ENCODE measurements at regions not wholly inside any gene's neighbourhood (a gene's known extent, or its start where the extent isn't known, plus 50 kb on each side); places are given as distances from the start of the nearest gene placed in this dataset.

DNA sequence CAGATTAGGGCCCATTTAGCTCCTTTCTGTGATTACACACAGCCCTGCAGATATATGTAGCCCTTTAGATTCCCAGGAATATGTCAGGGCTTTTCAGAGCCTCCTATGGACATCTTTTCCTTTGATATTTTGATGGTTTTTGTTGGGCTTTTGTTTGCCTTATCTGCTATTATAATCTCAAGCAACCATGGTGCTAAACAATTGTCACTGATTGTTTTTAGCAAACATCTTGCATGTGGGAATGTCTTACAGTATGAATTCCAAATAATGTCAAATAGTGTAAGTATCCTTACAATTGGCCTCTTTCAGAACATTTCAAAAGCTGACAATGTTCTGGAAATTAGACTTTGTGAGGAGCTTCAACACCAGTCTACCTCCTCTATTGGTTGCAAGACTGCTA lies 333.6 kb upstream of the OPRM1 start:
- TF ChIP-seq, protein P1, sequence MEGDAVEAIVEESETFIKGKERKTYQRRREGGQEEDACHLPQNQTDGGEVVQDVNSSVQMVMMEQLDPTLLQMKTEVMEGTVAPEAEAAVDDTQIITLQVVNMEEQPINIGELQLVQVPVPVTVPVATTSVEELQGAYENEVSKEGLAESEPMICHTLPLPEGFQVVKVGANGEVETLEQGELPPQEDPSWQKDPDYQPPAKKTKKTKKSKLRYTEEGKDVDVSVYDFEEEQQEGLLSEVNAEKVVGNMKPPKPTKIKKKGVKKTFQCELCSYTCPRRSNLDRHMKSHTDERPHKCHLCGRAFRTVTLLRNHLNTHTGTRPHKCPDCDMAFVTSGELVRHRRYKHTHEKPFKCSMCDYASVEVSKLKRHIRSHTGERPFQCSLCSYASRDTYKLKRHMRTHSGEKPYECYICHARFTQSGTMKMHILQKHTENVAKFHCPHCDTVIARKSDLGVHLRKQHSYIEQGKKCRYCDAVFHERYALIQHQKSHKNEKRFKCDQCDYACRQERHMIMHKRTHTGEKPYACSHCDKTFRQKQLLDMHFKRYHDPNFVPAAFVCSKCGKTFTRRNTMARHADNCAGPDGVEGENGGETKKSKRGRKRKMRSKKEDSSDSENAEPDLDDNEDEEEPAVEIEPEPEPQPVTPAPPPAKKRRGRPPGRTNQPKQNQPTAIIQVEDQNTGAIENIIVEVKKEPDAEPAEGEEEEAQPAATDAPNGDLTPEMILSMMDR (IDR thresholded peaks at IDR 0.05): no peak
- no peak for TF ChIP-seq EZH2 (IDR thresholded peaks at IDR 0.05; ENCODE audit: borderline replicate concordance, insufficient read depth, low read depth, low read length, poor library complexity, severe bottlenecking)
